PFSK-1 (cell line): ENCODE measurements at regions not wholly inside any gene's neighbourhood (a gene's known extent, or its start where the extent isn't known, plus 50 kb on each side); places are given as distances from the start of the nearest gene placed in this dataset.
A peak's percentile ranks its signal among the peaks of the same experiment; 100 is the strongest.

ENCODE experiments used
- FOXP2 ChIP-seq: optimal IDR thresholded peaks from 2 replicates; pipeline ENCODE3; 2011; ENCODE audit warnings: borderline replicate concordance, control low read depth, inconsistent platforms; ENCODE audit not compliant: insufficient read depth; ENCODE audit errors: extremely low read length, extremely low read depth
- POLR2AphosphoS5 ChIP-seq: IDR thresholded peaks from 2 replicates; pipeline ENCODE4 v1.6.1; 2012; ENCODE audit warnings: low read depth, mild to moderate bottlenecking, control low read depth, low read length, moderate library complexity
- SIN3A ChIP-seq: IDR thresholded peaks from 2 replicates; pipeline ENCODE4 v1.6.1; 2012; ENCODE audit warnings: mild to moderate bottlenecking, low read length, moderate library complexity, borderline replicate concordance; ENCODE audit not compliant: insufficient read depth
- TAF1 ChIP-seq: IDR thresholded peaks from 2 replicates; pipeline ENCODE4 v1.6.1; 2012; ENCODE audit warnings: low read length, control low read depth, borderline replicate concordance; ENCODE audit not compliant: insufficient read depth
- TF ChIP-seq, protein P1 (sequence below), 2 experiments: IDR thresholded peaks; 2 replicates each; pipeline versions ENCODE4 v1.6.1 to v1.8.0; 2011 to 2012; ENCODE audit warnings: low read depth in 2 of 2, low read length in 2 of 2, control low read depth in 1 of 2, inconsistent platforms in 1 of 2, mild to moderate bottlenecking in 1 of 2, moderate library complexity in 1 of 2; ENCODE audit not compliant: insufficient read depth in 1 of 2

DNA sequence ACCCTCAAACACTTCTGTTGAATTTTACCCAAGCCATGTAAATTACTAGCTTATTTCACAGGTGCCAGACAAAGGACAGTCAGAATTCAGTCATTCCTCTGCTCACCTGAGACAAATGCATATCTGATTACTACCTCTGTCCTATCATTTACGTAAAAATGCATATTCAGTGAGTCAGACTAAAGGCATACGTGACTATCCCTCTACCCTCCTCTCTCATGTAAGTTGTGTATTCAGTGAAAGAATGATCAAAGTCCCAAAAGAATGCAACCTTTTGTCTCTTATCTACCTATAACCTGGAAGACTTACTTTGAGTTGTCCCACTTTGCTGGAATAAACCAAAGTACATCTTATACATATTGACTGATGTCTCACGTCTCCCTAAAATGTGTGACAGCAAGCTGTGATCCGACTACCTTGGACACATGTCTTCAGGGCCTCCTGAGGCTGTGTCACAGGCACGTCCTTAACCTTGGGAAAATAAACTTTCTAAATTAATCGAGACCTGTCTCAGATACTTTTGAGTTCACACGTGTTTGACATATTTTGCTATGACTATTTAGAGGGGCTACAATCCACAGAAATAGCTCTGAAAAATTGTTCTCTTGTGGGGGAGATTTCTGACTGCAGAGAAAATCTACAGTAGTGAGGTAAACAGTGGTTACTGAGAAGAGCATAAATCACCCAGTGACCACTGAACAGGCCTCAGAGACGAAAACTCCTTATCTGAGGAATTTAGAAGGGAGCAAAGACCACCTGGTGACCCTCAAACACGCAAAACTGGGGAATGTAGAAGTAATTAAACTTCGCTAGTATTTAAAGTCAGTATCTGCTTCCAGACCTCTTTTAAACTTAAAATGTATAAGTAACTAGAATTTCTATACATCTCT is 1575.8 kb downstream of the STIM2 start:
- TF ChIP-seq SIN3A (no peak), FOXP2 (no peak), POLR2AphosphoS5 (no peak), TAF1 (no peak)
- TF ChIP-seq, protein P1, sequence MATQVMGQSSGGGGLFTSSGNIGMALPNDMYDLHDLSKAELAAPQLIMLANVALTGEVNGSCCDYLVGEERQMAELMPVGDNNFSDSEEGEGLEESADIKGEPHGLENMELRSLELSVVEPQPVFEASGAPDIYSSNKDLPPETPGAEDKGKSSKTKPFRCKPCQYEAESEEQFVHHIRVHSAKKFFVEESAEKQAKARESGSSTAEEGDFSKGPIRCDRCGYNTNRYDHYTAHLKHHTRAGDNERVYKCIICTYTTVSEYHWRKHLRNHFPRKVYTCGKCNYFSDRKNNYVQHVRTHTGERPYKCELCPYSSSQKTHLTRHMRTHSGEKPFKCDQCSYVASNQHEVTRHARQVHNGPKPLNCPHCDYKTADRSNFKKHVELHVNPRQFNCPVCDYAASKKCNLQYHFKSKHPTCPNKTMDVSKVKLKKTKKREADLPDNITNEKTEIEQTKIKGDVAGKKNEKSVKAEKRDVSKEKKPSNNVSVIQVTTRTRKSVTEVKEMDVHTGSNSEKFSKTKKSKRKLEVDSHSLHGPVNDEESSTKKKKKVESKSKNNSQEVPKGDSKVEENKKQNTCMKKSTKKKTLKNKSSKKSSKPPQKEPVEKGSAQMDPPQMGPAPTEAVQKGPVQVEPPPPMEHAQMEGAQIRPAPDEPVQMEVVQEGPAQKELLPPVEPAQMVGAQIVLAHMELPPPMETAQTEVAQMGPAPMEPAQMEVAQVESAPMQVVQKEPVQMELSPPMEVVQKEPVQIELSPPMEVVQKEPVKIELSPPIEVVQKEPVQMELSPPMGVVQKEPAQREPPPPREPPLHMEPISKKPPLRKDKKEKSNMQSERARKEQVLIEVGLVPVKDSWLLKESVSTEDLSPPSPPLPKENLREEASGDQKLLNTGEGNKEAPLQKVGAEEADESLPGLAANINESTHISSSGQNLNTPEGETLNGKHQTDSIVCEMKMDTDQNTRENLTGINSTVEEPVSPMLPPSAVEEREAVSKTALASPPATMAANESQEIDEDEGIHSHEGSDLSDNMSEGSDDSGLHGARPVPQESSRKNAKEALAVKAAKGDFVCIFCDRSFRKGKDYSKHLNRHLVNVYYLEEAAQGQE (IDR thresholded peaks at IDR 0.05; ENCODE audit: insufficient read depth in 1 of 2, low read depth in 2 of 2, low read length in 2 of 2), result no peak

DNA sequence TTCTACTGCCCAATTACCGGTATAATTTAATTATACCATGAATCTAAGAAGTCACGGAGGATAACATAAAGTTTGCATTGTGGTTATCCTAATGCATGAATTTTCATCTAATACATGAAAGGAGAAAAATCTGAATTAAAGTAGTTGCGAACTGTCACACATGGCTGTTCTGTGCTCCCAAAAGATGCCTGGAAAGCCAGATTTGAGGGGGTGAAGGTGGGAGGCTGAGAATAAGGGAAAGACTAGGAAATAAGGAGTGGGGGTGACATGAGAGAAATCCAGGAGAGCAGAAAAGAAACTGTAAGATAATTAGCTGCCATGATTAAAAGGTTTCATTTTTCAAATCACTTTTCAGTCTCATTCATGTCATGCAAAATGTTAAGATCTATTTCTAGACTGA is 1582.7 kb downstream of the STIM2 start:
- no peak for TF ChIP-seq FOXP2
- no peak for TF ChIP-seq POLR2AphosphoS5
- no peak for TF ChIP-seq SIN3A

DNA sequence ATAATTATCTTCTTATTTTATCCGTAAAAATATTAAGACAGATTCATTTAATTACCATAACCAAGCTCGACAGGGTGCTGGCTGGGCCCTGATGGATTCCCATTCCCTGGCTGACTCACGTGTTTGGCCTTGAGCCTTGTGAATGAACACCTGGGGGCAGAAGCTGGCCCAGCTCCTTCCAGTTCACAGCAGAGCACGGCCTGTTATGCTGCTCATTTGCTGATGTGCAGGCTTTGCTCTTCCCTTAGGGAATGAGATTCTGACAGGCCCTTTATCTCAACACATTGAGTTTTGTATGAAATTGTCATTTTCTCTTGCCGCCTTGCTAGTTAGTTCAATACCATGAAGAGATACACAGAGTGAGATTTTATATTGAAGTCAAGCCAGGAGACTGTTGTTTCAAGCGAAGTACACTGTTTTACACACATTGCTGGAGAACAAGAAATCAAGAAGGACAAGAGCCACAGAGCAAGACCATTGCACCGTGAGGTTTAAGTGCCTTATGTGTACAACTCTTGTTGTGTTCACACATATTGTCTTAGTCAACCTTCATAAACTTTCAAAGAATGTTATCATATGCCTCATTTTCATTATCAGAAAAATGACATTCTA is 1583.3 kb downstream of the STIM2 start:
- TF ChIP-seq POLR2AphosphoS5, result no peak
- no peak for TF ChIP-seq TAF1
- TF ChIP-seq, protein P1 (IDR thresholded peaks at IDR 0.05; ENCODE audit: insufficient read depth in 1 of 2, low read depth in 2 of 2, low read length in 2 of 2), result no peak
- no peak for TF ChIP-seq SIN3A
- no peak for TF ChIP-seq FOXP2

DNA sequence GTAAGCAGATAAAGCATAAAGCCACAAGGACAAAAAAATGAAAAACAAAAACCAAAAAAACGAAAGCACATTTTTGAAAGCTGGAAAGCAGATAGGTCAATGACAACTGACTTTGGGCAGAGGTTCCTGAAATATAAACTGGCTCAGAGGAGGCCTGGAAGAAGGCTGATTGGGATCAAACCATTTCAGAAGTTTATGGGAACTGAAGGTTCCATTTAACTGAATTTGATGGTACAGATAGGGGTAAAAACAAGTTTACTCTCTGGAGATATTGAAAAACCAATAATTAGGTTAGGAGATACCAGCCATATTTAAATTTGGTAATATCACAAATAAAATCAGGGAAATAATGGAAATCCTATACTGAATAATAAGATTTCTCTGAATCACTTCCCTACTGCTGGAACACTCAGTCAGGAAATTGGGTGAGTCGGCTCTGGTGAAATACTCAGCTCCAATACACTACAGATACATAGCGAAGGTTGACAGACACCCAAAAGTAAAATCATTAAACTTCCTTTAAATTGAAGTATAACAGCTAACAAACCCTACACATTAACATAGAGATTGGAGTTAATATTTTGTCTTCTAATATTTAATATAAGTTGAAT is 1584.3 kb downstream of the STIM2 start:
- TF ChIP-seq POLR2AphosphoS5 (no peak), TAF1 (0 out of 2 replicates have a peak, but pooled peaks have one; percentile 33)
- TF ChIP-seq, protein P1 (IDR thresholded peaks at IDR 0.05; ENCODE audit: insufficient read depth in 1 of 2, low read depth in 2 of 2, low read length in 2 of 2), result no peak

DNA sequence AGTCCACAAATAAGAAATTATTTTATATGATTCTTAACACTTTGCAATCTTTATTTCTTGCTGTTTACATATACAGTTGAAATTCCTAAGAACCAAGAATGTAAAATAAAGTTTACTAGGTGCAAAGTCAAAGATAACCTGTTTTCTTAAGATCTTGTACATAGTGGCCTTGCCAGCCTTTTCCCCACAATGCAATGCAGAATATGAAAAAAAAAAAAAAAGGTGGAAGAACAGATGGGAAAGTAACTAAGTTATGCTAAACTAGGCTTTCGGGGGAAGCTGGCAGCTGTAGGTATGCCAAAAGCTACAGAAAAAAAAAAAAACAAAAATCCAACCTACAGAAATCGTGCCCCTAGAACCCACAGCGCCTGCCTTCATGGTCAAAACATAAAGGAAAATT is 1588.4 kb downstream of the STIM2 start:
- TF ChIP-seq, protein P1 (IDR thresholded peaks at IDR 0.05; ENCODE audit: insufficient read depth in 1 of 2, low read depth in 2 of 2, low read length in 2 of 2), result no peak
- TF ChIP-seq SIN3A (no peak), POLR2AphosphoS5 (no peak), TAF1 (no peak), FOXP2 (no peak)
